ENCODE measurements at regions not wholly inside any gene's neighbourhood (a gene's known extent, or its start where the extent isn't known, plus 50 kb on each side); places are given as distances from the start of the nearest gene placed in this dataset.

- DNase-seq (ENCODE audit: low read depth), result no peak
- TF ChIP-seq POLR2A (IDR thresholded peaks at IDR 0.05; ENCODE audit: extremely low read depth, insufficient read length) (no peak), CTCF (IDR thresholded peaks at IDR 0.05; ENCODE audit: low read depth, low read length) (no peak), MYC (IDR thresholded peaks at IDR 0.05; ENCODE audit: low read depth, low read length) (no peak), MAX (IDR thresholded peaks at IDR 0.05; ENCODE audit: low read depth, low read length) (no peak)
- H3K4me3 ChIP-seq (ENCODE audit: low read depth, low read length), result no peak overlapping the region
Measured at GRCh38 chr14:98964171-98964570, 307.8 kb downstream of the BCL11B start.

GRCh38 chr14:98965076-98965475 lies 306.9 kb downstream of the BCL11B start:
- no peak overlapping the region for H3K4me3 ChIP-seq (ENCODE audit: low read depth, low read length)
- no peak for DNase-seq (ENCODE audit: low read depth)
- TF ChIP-seq POLR2A (IDR thresholded peaks at IDR 0.05; ENCODE audit: extremely low read depth, insufficient read length), result no peak
- no peak for TF ChIP-seq MYC (IDR thresholded peaks at IDR 0.05; ENCODE audit: low read depth, low read length)
- TF ChIP-seq CTCF (IDR thresholded peaks at IDR 0.05; ENCODE audit: low read depth, low read length), result no peak
- TF ChIP-seq MAX (IDR thresholded peaks at IDR 0.05; ENCODE audit: low read depth, low read length), result no peak

GRCh38 chr14:98966016-98966415 lies 306.0 kb downstream of the BCL11B start:
- H3K4me3 ChIP-seq (ENCODE audit: low read depth, low read length), result no peak overlapping the region
- no peak for DNase-seq (ENCODE audit: low read depth)
- TF ChIP-seq POLR2A (IDR thresholded peaks at IDR 0.05; ENCODE audit: extremely low read depth, insufficient read length), result no peak
- TF ChIP-seq CTCF (IDR thresholded peaks at IDR 0.05; ENCODE audit: low read depth, low read length), result no peak
- TF ChIP-seq MYC (IDR thresholded peaks at IDR 0.05; ENCODE audit: low read depth, low read length), result no peak
- TF ChIP-seq MAX (IDR thresholded peaks at IDR 0.05; ENCODE audit: low read depth, low read length), result no peak

GRCh38 chr14:98966475-98967162 lies 305.4 kb downstream of the BCL11B start:
- no peak overlapping the region for H3K4me3 ChIP-seq (ENCODE audit: low read depth, low read length)
- TF ChIP-seq MYC (IDR thresholded peaks at IDR 0.05; ENCODE audit: low read depth, low read length), result no peak
- TF ChIP-seq POLR2A (IDR thresholded peaks at IDR 0.05; ENCODE audit: extremely low read depth, insufficient read length), result no peak
- TF ChIP-seq CTCF (IDR thresholded peaks at IDR 0.05; ENCODE audit: low read depth, low read length), result no peak
- no peak for TF ChIP-seq MAX (IDR thresholded peaks at IDR 0.05; ENCODE audit: low read depth, low read length)
- no peak for DNase-seq (ENCODE audit: low read depth)

GRCh38 chr14:98974113-98974512 lies 297.9 kb downstream of the BCL11B start:
- TF ChIP-seq CTCF (IDR thresholded peaks at IDR 0.05; ENCODE audit: low read depth, low read length), result no peak
- TF ChIP-seq MYC (IDR thresholded peaks at IDR 0.05; ENCODE audit: low read depth, low read length), result no peak
- TF ChIP-seq POLR2A (IDR thresholded peaks at IDR 0.05; ENCODE audit: extremely low read depth, insufficient read length), result no peak
- TF ChIP-seq MAX (IDR thresholded peaks at IDR 0.05; ENCODE audit: low read depth, low read length), result no peak
- H3K4me3 ChIP-seq (ENCODE audit: low read depth, low read length), result no peak overlapping the region
- DNase-seq (ENCODE audit: low read depth), result no peak

All from NB4 (cell line).